ENCODE measurements at regions not wholly inside any gene's neighbourhood (a gene's known extent, or its start where the extent isn't known, plus 50 kb on each side); places are given as distances from the start of the nearest gene placed in this dataset.

DNA sequence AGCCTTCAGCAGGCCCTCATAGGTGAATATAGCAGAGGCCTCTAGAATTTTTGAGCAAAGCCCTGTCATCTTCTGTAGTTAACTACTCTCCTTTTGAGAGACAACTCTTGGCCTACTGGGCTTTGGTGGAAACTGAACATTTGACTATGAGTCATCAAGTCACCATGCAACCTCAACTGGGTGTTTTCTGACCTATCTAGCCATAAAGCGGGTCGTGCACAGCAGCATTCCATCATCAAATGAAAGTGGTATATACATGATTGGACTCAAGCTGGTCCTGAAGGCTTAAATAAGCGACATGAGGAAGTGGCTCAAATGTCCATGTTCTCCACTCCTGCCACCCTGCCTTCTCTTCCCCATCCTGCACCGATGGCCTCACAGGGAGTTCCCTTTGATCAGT lies 1115.5 kb downstream of the TAF11L14 start:
- no peak overlapping the region for H3K27ac ChIP-seq (ENCODE audit: low read depth, low read length)
- no peak overlapping the region for H3K14ac ChIP-seq (ENCODE audit: insufficient read length)
- no peak overlapping the region for H3K23ac ChIP-seq (ENCODE audit: insufficient read length)
- no peaks in the 10 kb centered on the region; a peak in 1 of 8 replicates for H3K36me3 ChIP-seq (ENCODE audit: control insufficient read depth in 2 of 4, insufficient read depth in 4 of 4, low read length in 3 of 4)
- H4K8ac ChIP-seq (ENCODE audit: extremely low read depth, insufficient read depth, low read length) = no peak overlapping the region
- H3K4me3 ChIP-seq (ENCODE audit: extremely low read depth in 1 of 4, insufficient read depth in 2 of 4, low read depth in 3 of 4, low read length in 4 of 4) = no peak overlapping the region
- H3K56ac ChIP-seq (replicated peaks; ENCODE audit: insufficient read length, low read depth, low read length) = no peak overlapping the region
- H2AFZ ChIP-seq (ENCODE audit: low read length) = no peak overlapping the region
- CTCF ChIA-PET (ENCODE audit: partially characterized antibody) = interaction anchor here (0.7 kb wide), 1 partner anchor 432 kb away, joined by 3 read pairs; no protein-coding TSS in a partner anchor
- TF ChIP-seq TEAD4 (IDR thresholded peaks at IDR 0.05; ENCODE audit: low read depth, low read length) (no peak), CBX5 (IDR thresholded peaks at IDR 0.05; ENCODE audit: low read depth, low read length) (no peak), CREB1 (IDR thresholded peaks at IDR 0.05) (no peak), KDM1A (IDR thresholded peaks at IDR 0.05; ENCODE audit: borderline replicate concordance, low read length) (no peak), SUZ12 (IDR thresholded peaks at IDR 0.05; ENCODE audit: low read length) (no peak), SIX5 (IDR thresholded peaks at IDR 0.05; ENCODE audit: low read depth, low read length) (no peak), EP300 (IDR thresholded peaks at IDR 0.05; ENCODE audit: borderline replicate concordance in 1 of 2, low read depth in 2 of 2, low read length in 2 of 2) (no peak), BRCA1 (IDR thresholded peaks at IDR 0.05; ENCODE audit: low read depth, low read length) (no peak)
- TF ChIP-seq, protein P1, sequence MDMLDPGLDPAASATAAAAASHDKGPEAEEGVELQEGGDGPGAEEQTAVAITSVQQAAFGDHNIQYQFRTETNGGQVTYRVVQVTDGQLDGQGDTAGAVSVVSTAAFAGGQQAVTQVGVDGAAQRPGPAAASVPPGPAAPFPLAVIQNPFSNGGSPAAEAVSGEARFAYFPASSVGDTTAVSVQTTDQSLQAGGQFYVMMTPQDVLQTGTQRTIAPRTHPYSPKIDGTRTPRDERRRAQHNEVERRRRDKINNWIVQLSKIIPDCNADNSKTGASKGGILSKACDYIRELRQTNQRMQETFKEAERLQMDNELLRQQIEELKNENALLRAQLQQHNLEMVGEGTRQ (IDR thresholded peaks at IDR 0.05; ENCODE audit: low read length) = no peak
- TF ChIP-seq, protein P2, sequence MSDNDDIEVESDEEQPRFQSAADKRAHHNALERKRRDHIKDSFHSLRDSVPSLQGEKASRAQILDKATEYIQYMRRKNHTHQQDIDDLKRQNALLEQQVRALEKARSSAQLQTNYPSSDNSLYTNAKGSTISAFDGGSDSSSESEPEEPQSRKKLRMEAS (IDR thresholded peaks at IDR 0.05) = no peak
- H3K79me1 ChIP-seq (ENCODE audit: low read depth, low read length) = no peaks in the 10 kb centered on the region
- H3K4ac ChIP-seq (replicated peaks; ENCODE audit: insufficient read length, low read depth, low read length) = no peak overlapping the region
- H2BK5ac ChIP-seq (ENCODE audit: low read depth, low read length) = no peak overlapping the region
- 88% methylated on average over 4 of the region's 4 CpGs; no CpG with 5 or more reads in 1 of the 2 experiments for WGBS, 2 experiments (ENCODE audit: extremely low coverage in 1 of 2, insufficient coverage in 1 of 2, insufficient read length in 1 of 2, insufficient replicate concordance in 2 of 2, low coverage in 1 of 2, low lambda C conversion rate in 2 of 2, missing lambda C conversion rate in 1 of 2)
- no peak overlapping the region for H2AK5ac ChIP-seq (ENCODE audit: low read depth, low read length)
- no peaks in the 10 kb centered on the region for H4K20me1 ChIP-seq (replicated peaks in 1 of 2; ENCODE audit: control insufficient read depth in 1 of 2, insufficient read depth in 2 of 2, low read length in 2 of 2)
- H3K23me2 ChIP-seq (ENCODE audit: low read depth, low read length) = no peaks in the 10 kb centered on the region
- H3K27me3 ChIP-seq (replicated peaks in 1 of 4; ENCODE audit: control insufficient read depth in 3 of 4, extremely low read depth in 1 of 4, insufficient read depth in 3 of 4, low read length in 3 of 4) = no peaks in the 10 kb centered on the region
- no peak overlapping the region for H2BK12ac ChIP-seq (ENCODE audit: low read depth, low read length)
- H4K5ac ChIP-seq (ENCODE audit: insufficient read length, low read depth, low read length) = no peak overlapping the region
- no peak overlapping the region for H2BK120ac ChIP-seq (replicated peaks; ENCODE audit: low read depth, low read length)
- peaks cover 2 to 10% of the 10 kb centered on the region in 2 experiments; a peak in 1 of 4 replicates for H3K9me3 ChIP-seq (ENCODE audit: insufficient read depth in 2 of 2, low read depth in 1 of 2, low read length in 1 of 2)
- H3K4me1 ChIP-seq (replicated peaks in 1 of 4; ENCODE audit: control insufficient read depth in 3 of 4, insufficient read depth in 4 of 4, low read length in 3 of 4) = no peaks in the 10 kb centered on the region
- no peaks in the 10 kb centered on the region for H3K79me2 ChIP-seq (ENCODE audit: control insufficient read depth in 1 of 2, insufficient read depth in 2 of 2, low read length in 2 of 2)
- H3K4me2 ChIP-seq (ENCODE audit: insufficient read depth in 1 of 2, low read depth in 2 of 2, low read length in 2 of 2) = no peak overlapping the region
- POLR2A ChIA-PET (ENCODE audit: partially characterized antibody) = no interaction called here
- no peak overlapping the region for H2BK20ac ChIP-seq (ENCODE audit: low read length)
- no peak overlapping the region for H4K91ac ChIP-seq (replicated peaks; ENCODE audit: insufficient read length, low read length)
- H3K18ac ChIP-seq (ENCODE audit: extremely low read depth, low read length) = no peak overlapping the region
- H3K9ac ChIP-seq (replicated peaks in 1 of 4; ENCODE audit: extremely low read depth in 1 of 4, low read depth in 3 of 4, low read length in 3 of 4) = no peak overlapping the region
- H2BK15ac ChIP-seq (ENCODE audit: low read length) = no peak overlapping the region
- FAIRE-seq (no peak), DNase-seq (ENCODE audit: low read depth in 1 of 2, low spot score in 2 of 2) (no peak)

All from H1 (cell line).